Type B pancreatic cell (in vitro differentiated cells): ENCODE measurements at regions not wholly inside any gene's neighbourhood (a gene's known extent, or its start where the extent isn't known, plus 50 kb on each side); places are given as distances from the start of the nearest gene placed in this dataset.

Experiments
- DNase-seq: peaks from one replicate; pipeline ENCODE4 v3.0.0; 2021; ENCODE audit warnings: mixed read lengths; ENCODE audit not compliant: unreplicated experiment; ENCODE audit errors: extremely low spot score
- H3K27ac Mint-ChIP-seq: 2 replicates; pipeline ENCODE4 v1.8.0; 2021; ENCODE audit warnings: mild to moderate bottlenecking, mixed read lengths
- H3K27me3 Mint-ChIP-seq: 2 replicates; pipeline ENCODE4 v1.8.0; 2021; ENCODE audit warnings: mixed read lengths
- H3K36me3 Mint-ChIP-seq: 2 replicates; pipeline ENCODE4 v1.8.0; 2021; ENCODE audit warnings: mixed read lengths
- H3K4me1 Mint-ChIP-seq: one replicate; pipeline ENCODE4 v1.8.0; 2021; ENCODE audit warnings: mixed read lengths; ENCODE audit not compliant: unreplicated experiment
- H3K4me3 Mint-ChIP-seq: 2 replicates; pipeline ENCODE4 v1.8.0; 2021; ENCODE audit warnings: mild to moderate bottlenecking, mixed read lengths
- H3K9me3 Mint-ChIP-seq: 2 replicates; pipeline ENCODE4 v1.8.0; 2021; ENCODE audit warnings: mixed read lengths
- TF ChIP-seq, protein P1 (sequence below): fragments of 200-600 bp; sonication (generic); conservative IDR thresholded peaks from 2 replicates; pipeline ENCODE4 v1.5.0; 2021; ENCODE audit warnings: antibody characterized with exemption, mild to moderate bottlenecking

DNA sequence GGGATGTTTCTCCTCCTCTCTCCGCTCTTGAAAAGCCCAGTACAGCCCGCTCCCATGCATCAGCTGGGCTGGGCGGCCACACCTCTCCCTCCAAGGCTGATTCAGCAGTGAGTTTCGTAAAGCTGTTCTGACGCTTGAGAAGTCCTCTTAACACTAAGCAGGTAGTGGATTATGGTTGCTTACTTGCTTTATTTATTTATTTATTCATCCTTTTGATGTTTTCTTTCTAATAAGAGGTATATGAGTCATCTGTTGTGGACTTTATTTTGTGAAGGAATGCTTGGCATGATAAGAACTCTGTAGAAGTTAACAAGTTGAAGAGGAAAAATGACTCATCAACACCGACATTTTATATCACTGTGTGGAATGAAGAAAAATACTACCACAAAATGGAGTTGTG, 285.0 kb downstream of the SQOR start:
- no peak for DNase-seq
- TF ChIP-seq, protein P1, sequence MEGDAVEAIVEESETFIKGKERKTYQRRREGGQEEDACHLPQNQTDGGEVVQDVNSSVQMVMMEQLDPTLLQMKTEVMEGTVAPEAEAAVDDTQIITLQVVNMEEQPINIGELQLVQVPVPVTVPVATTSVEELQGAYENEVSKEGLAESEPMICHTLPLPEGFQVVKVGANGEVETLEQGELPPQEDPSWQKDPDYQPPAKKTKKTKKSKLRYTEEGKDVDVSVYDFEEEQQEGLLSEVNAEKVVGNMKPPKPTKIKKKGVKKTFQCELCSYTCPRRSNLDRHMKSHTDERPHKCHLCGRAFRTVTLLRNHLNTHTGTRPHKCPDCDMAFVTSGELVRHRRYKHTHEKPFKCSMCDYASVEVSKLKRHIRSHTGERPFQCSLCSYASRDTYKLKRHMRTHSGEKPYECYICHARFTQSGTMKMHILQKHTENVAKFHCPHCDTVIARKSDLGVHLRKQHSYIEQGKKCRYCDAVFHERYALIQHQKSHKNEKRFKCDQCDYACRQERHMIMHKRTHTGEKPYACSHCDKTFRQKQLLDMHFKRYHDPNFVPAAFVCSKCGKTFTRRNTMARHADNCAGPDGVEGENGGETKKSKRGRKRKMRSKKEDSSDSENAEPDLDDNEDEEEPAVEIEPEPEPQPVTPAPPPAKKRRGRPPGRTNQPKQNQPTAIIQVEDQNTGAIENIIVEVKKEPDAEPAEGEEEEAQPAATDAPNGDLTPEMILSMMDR = no peak
- Mint-ChIP-seq H3K4me1 (no peaks in the 10 kb centered on the region), H3K4me3 (no peak overlapping the region), H3K27ac (no peak overlapping the region), H3K9me3 (peaks cover 5% of the 10 kb centered on the region), H3K27me3 (no peaks in the 10 kb centered on the region), H3K36me3 (no peaks in the 10 kb centered on the region)

DNA sequence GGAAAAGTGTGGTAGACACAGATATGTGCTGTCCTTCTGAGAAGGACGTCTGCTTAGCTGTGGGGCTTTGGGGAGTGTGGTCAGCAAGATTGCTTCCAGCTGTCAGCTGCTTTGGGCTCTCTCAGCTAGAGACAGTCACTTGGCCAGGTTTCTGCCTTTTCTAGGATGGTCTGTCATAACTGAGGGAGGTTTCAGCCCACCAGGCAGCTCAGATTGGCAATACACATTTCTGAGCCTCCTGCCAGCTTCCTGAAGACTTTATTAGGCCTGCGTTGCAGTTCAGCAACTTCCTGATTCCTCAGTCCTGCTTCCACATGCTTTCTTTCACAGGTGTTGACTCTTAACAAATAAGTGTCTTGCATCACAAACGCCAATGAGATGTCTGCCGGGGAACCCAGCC, 286.5 kb downstream of the SQOR start:
- peaks cover 5% of the 10 kb centered on the region for H3K9me3 Mint-ChIP-seq
- no peaks in the 10 kb centered on the region for H3K4me1 Mint-ChIP-seq
- TF ChIP-seq, protein P1 = no peak
- DNase-seq = no peak
- no peak overlapping the region for H3K4me3 Mint-ChIP-seq
- no peak overlapping the region for H3K27ac Mint-ChIP-seq
- no peaks in the 10 kb centered on the region for H3K27me3 Mint-ChIP-seq
- no peaks in the 10 kb centered on the region for H3K36me3 Mint-ChIP-seq

DNA sequence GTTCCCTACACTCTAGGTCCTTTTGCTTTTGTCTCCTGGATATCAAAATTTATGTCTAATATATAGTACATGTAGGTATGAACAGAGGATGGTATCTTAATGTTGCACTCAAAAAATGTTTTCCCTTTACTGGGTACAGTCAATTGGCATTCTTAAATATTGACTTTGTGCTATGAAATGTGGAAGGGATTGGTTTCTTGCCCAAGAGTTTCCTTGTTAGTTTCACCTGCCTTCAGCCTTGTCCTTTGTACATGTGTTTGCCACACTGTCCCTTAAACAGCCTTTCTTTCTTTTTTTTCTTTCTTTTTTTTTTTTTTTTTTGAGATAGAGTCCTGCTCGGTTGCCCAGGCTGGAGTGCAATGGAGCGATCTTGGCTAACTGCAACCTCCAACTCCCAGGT, 287.1 kb downstream of the SQOR start:
- peaks cover 5% of the 10 kb centered on the region for H3K9me3 Mint-ChIP-seq
- no peak overlapping the region for H3K27ac Mint-ChIP-seq
- no peaks in the 10 kb centered on the region for H3K4me1 Mint-ChIP-seq
- TF ChIP-seq, protein P1 = no peak
- no peak for DNase-seq
- no peak overlapping the region for H3K4me3 Mint-ChIP-seq
- H3K27me3 Mint-ChIP-seq = no peaks in the 10 kb centered on the region
- H3K36me3 Mint-ChIP-seq = no peaks in the 10 kb centered on the region

DNA sequence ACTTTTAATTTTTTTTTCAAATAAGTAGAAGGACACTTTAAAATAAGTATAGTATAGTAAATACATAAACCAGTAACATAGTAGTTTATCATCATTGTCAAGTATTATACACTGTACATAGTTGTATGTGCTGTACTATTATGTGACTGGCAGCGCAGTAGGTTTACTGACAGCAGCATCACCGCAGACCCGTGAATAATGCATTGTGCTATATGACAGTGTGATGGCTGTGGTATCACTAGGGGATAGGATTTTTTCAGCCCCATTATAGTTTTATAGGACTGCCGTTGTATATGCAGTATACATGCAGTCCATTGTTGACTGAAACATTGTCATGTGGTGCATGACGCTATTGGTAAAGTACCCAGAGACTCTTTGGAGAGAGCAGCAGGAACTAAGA, 306.5 kb downstream of the SQOR start:
- TF ChIP-seq, protein P1 = no peak
- DNase-seq = no peak
- H3K4me3 Mint-ChIP-seq = no peak overlapping the region
- H3K27ac Mint-ChIP-seq = no peak overlapping the region
- H3K27me3 Mint-ChIP-seq = no peaks in the 10 kb centered on the region
- no peaks in the 10 kb centered on the region for H3K9me3 Mint-ChIP-seq
- H3K4me1 Mint-ChIP-seq = no peaks in the 10 kb centered on the region
- no peaks in the 10 kb centered on the region for H3K36me3 Mint-ChIP-seq

DNA sequence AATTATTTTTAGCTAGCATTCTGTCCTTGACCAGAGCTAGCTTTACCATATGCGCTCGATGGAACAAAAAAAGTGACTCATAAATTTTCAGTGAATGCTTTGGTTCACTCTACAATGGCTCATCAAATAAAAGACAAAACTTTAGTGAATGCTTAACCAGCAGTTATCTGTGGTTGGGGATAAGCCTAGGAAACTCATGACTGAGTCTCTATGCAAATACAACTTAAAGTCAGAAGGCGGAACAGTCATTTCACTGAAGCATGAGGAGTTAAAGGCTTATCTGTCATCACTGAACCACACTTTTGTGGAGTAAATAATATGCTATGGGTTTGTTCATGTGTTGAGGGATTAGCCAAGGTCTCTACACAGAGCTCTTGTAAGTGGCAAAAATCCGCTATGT, 308.4 kb downstream of the SQOR start:
- Mint-ChIP-seq H3K9me3 (no peaks in the 10 kb centered on the region), H3K27me3 (no peaks in the 10 kb centered on the region), H3K27ac (no peak overlapping the region), H3K36me3 (no peaks in the 10 kb centered on the region), H3K4me3 (no peak overlapping the region), H3K4me1 (peaks cover under 1% of the 10 kb centered on the region)
- DNase-seq = no peak
- TF ChIP-seq, protein P1 = no peak

DNA sequence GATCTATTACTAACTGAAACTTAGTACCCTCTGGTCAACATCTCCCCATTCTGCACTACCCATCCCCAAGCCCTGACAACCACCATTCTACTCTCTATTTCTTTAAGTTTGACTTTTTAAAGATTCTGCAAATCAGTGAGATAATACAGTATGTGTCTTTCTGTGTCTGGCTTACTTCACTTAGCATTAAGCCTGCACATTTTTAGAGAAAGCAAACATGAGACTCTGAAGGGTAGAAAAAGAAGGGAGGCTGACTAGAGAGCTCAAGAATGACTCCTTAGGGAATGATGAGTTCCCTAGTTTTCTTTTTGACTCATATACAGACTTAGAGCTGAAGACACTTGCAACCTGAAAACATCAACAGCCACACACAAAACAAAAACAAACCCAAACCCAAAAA, 311.3 kb downstream of the SQOR start:
- Mint-ChIP-seq H3K9me3 (no peaks in the 10 kb centered on the region), H3K4me3 (no peak overlapping the region), H3K27me3 (no peaks in the 10 kb centered on the region), H3K27ac (no peak overlapping the region), H3K4me1 (peaks cover 11% of the 10 kb centered on the region), H3K36me3 (no peaks in the 10 kb centered on the region)
- TF ChIP-seq, protein P1 = no peak
- no peak for DNase-seq
